PC-3 (cell line): ENCODE measurements at regions not wholly inside any gene's neighbourhood (a gene's known extent, or its start where the extent isn't known, plus 50 kb on each side); places are given as distances from the start of the nearest gene placed in this dataset.
"Not testable (repeated sequence)": the region's sequence is repeated elsewhere in the genome, so short reads cannot be mapped to it uniquely, and the experiment has no call there.

Experiments
- EZH2 ChIP-seq: fragments of 300-600 bp; sonication (generic); IDR thresholded peaks from one replicate; pipeline ENCODE4 v1.6.1; 2017; ENCODE audit warnings: antibody characterized with exemption, mild to moderate bottlenecking, low read length; ENCODE audit not compliant: unreplicated experiment
- TF ChIP-seq, protein P1 (sequence below): fragments of 300-600 bp; sonication (generic); conservative IDR thresholded peaks from 2 replicates; pipeline ENCODE4 v1.5.1; 2017; ENCODE audit warnings: antibody characterized with exemption, low read depth, mild to moderate bottlenecking, low read length

DNA sequence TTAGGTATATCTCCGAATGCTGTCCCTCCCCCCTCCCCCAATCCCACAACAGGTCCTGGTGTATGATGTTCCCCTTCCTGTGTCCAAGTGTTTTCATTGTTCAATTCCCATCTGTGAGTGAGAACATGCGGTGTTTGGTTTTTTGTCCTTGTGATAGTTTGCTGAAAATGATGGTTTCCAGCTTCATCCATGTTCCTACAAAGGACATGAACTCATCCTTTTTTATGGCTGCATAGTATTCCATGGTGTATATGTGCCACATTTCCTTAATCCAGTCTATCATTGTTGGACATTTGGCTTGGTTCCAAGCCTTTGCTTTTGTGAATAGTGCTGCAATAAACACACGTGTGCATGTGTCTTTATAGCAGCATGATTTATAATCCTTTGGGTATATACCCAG is 199.1 kb downstream of the CTH start:
- TF ChIP-seq, protein P1, sequence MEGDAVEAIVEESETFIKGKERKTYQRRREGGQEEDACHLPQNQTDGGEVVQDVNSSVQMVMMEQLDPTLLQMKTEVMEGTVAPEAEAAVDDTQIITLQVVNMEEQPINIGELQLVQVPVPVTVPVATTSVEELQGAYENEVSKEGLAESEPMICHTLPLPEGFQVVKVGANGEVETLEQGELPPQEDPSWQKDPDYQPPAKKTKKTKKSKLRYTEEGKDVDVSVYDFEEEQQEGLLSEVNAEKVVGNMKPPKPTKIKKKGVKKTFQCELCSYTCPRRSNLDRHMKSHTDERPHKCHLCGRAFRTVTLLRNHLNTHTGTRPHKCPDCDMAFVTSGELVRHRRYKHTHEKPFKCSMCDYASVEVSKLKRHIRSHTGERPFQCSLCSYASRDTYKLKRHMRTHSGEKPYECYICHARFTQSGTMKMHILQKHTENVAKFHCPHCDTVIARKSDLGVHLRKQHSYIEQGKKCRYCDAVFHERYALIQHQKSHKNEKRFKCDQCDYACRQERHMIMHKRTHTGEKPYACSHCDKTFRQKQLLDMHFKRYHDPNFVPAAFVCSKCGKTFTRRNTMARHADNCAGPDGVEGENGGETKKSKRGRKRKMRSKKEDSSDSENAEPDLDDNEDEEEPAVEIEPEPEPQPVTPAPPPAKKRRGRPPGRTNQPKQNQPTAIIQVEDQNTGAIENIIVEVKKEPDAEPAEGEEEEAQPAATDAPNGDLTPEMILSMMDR, result not testable (repeated sequence)
- not testable (repeated sequence) for TF ChIP-seq EZH2
